MM.1S (cell line): ENCODE measurements at regions not wholly inside any gene's neighbourhood (a gene's known extent, or its start where the extent isn't known, plus 50 kb on each side); places are given as distances from the start of the nearest gene placed in this dataset.

Experiments
- DNase-seq: peaks from one replicate; pipeline ENCODE4 v3.0.0-alpha.2; 2015
- H2AFZ ChIP-seq: fragments of 300-600 bp; sonication (generic); 2 replicates; pipeline ENCODE4 v1.6.0; 2016; ENCODE audit warnings: antibody characterized with exemption, low read length
- H3F3A ChIP-seq: fragments of 300-600 bp; sonication (generic); 2 replicates; pipeline ENCODE4 v1.6.1; 2016; ENCODE audit warnings: mild to moderate bottlenecking, antibody characterized with exemption, low read length, moderate library complexity, mixed read lengths; ENCODE audit not compliant: insufficient read depth
- H3K27ac ChIP-seq: fragments of 300-600 bp; sonication (generic); 2 replicates; pipeline ENCODE4 v1.5.1; 2016; ENCODE audit warnings: mild to moderate bottlenecking, low read length
- H3K27me3 ChIP-seq: fragments of 300-600 bp; sonication (generic); replicated peaks from 2 replicates; pipeline ENCODE4 v1.6.0; 2016; ENCODE audit warnings: low read length; ENCODE audit not compliant: insufficient read depth
- H3K36me3 ChIP-seq: fragments of 300-600 bp; sonication (generic); replicated peaks from 2 replicates; pipeline ENCODE4 v1.6.1; 2016; ENCODE audit warnings: mild to moderate bottlenecking, low read length, mixed read lengths; ENCODE audit not compliant: insufficient read depth
- H3K4me1 ChIP-seq: fragments of 300-600 bp; sonication (generic); 2 replicates; pipeline ENCODE4 v1.6.1; 2016; ENCODE audit warnings: low read length, mixed read lengths
- H3K4me2 ChIP-seq: fragments of 300-600 bp; sonication (generic); 2 replicates; pipeline ENCODE4 v1.6.0; 2016; ENCODE audit warnings: low read depth, low read length
- H3K4me3 ChIP-seq: fragments of 300-600 bp; sonication (generic); 2 replicates; pipeline ENCODE4 v1.5.1; 2016; ENCODE audit warnings: low read length, mixed read lengths
- H3K79me2 ChIP-seq: fragments of 300-600 bp; sonication (generic); 2 replicates; pipeline ENCODE4 v1.6.1; 2016; ENCODE audit warnings: mixed run types, low read length, mixed read lengths
- H3K9ac ChIP-seq: fragments of 300-600 bp; sonication (generic); 2 replicates; pipeline ENCODE4 v1.6.1; 2016; ENCODE audit warnings: low read length, mixed read lengths
- H3K9me2 ChIP-seq: fragments of 300-600 bp; sonication (generic); replicated peaks from 2 replicates; pipeline ENCODE4 v1.6.1; 2016; ENCODE audit warnings: mild to moderate bottlenecking, low read length, mixed read lengths; ENCODE audit not compliant: insufficient read depth
- H3K9me3 ChIP-seq: fragments of 300-600 bp; sonication (generic); replicated peaks from 2 replicates; pipeline ENCODE4 v1.6.1; 2016; ENCODE audit warnings: mild to moderate bottlenecking, low read length, mixed read lengths; ENCODE audit not compliant: insufficient read depth
- H4K20me1 ChIP-seq: fragments of 300-600 bp; sonication (generic); 2 replicates; pipeline ENCODE4 v1.6.1; 2016; ENCODE audit warnings: mild to moderate bottlenecking, low read length, moderate library complexity, mixed read lengths; ENCODE audit not compliant: insufficient read depth
- EZH2 ChIP-seq: fragments of 300-600 bp; sonication (generic); optimal IDR thresholded peaks from 2 replicates; pipeline ENCODE3; 2017; ENCODE audit warnings: low read depth, mild to moderate bottlenecking, antibody characterized with exemption, low read length, mixed read lengths
- EZH2phosphoT487 ChIP-seq: fragments of 300-600 bp; sonication (generic); IDR thresholded peaks from 2 replicates; pipeline ENCODE4 v1.6.1; 2018; ENCODE audit warnings: antibody characterized with exemption, low read length
- TF ChIP-seq, protein P1 (sequence below): fragments of 300-600 bp; sonication (generic); IDR thresholded peaks from 2 replicates; pipeline ENCODE4 v1.5.1; 2016; ENCODE audit warnings: antibody characterized with exemption, low read length, mixed read lengths

DNA sequence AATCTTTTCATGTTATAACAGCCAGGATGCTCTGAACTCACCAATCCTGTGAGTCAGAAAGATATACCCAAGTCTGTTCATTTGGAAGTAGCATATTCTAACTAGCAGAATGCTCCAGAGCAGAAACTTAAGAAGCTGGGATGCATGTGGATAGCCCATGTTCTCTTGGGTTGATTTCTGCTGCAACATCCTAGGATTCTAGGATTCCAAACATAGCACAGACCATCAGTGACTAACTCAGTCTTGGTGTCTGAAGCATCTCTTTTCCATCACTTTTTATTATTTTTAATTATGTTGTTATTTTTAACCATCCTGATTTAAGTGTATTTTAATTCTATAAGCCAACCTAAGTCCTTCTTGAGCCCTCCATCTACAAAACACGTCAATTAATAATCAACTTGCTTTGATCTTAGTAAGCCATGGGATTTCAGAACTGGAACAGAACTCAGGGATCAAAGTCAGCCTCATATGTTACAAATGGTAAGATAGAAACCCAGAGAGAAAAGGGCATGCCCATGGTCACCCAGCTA lies 85.4 kb downstream of the OSR1 start:
- no peaks in the 10 kb centered on the region for H3K36me3 ChIP-seq
- no peaks in the 10 kb centered on the region for H3K79me2 ChIP-seq
- no peaks in the 10 kb centered on the region for H3K9me2 ChIP-seq
- no peaks in the 10 kb centered on the region for H3K27me3 ChIP-seq
- H4K20me1 ChIP-seq: no peaks in the 10 kb centered on the region
- H3K9ac ChIP-seq: no peak overlapping the region
- no peaks in the 10 kb centered on the region for H3F3A ChIP-seq
- DNase-seq: no peak
- H2AFZ ChIP-seq: no peak overlapping the region
- no peaks in the 10 kb centered on the region for H3K9me3 ChIP-seq
- no peaks in the 10 kb centered on the region for H3K4me1 ChIP-seq
- TF ChIP-seq EZH2: no peak
- TF ChIP-seq EZH2phosphoT487: no peak
- TF ChIP-seq, protein P1, sequence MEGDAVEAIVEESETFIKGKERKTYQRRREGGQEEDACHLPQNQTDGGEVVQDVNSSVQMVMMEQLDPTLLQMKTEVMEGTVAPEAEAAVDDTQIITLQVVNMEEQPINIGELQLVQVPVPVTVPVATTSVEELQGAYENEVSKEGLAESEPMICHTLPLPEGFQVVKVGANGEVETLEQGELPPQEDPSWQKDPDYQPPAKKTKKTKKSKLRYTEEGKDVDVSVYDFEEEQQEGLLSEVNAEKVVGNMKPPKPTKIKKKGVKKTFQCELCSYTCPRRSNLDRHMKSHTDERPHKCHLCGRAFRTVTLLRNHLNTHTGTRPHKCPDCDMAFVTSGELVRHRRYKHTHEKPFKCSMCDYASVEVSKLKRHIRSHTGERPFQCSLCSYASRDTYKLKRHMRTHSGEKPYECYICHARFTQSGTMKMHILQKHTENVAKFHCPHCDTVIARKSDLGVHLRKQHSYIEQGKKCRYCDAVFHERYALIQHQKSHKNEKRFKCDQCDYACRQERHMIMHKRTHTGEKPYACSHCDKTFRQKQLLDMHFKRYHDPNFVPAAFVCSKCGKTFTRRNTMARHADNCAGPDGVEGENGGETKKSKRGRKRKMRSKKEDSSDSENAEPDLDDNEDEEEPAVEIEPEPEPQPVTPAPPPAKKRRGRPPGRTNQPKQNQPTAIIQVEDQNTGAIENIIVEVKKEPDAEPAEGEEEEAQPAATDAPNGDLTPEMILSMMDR: no peak
- H3K4me2 ChIP-seq: no peak overlapping the region
- H3K4me3 ChIP-seq: no peak overlapping the region
- no peak overlapping the region for H3K27ac ChIP-seq

DNA sequence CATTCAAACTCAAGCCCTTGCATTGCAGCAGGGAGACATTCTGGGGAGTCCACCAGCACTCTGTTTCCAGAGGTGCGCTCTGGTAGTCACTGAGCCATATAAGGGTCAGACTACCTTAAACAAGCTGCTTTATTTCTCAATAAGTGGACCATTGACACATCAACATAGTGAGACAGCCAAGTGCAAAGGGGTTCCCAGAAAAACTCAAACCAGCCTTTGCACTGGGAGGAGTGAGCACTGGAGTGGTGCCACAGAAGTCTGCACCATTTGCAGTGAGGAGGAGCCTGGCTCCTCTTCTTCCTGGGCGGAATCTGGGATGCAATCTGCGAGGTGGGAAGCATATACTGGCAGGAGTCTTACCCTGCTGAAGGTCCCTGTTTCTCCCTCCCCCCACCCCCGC lies 86.4 kb downstream of the OSR1 start:
- no peak overlapping the region for H2AFZ ChIP-seq
- no peak overlapping the region for H3K4me3 ChIP-seq
- H3K36me3 ChIP-seq: no peaks in the 10 kb centered on the region
- no peaks in the 10 kb centered on the region for H3K9me3 ChIP-seq
- TF ChIP-seq EZH2 (no peak), EZH2phosphoT487 (no peak)
- TF ChIP-seq, protein P1: no peak
- H4K20me1 ChIP-seq: no peaks in the 10 kb centered on the region
- H3K4me1 ChIP-seq: no peaks in the 10 kb centered on the region
- no peaks in the 10 kb centered on the region for H3F3A ChIP-seq
- H3K79me2 ChIP-seq: no peaks in the 10 kb centered on the region
- H3K27me3 ChIP-seq: no peaks in the 10 kb centered on the region
- no peak overlapping the region for H3K4me2 ChIP-seq
- H3K9ac ChIP-seq: no peak overlapping the region
- H3K9me2 ChIP-seq: no peaks in the 10 kb centered on the region
- DNase-seq: no peak
- H3K27ac ChIP-seq: no peak overlapping the region

DNA sequence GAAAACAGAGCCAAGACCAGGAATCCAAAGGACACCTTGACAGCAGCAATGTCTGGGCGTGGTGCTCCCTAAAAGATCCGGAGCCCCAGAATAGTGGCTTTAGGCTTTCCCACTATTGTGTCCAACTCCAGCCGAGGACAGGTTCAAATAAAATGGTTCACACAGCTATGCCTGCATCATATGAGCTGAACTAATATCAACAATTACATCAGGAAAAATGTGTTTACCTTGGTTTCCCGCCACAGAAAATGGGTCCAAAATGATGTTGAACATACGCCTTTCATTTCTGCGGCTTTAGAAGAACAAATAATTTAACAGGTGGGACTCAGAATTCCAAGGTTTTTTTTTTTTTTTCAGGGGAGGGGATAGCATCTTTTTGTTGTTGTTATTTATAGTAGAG lies 93.6 kb downstream of the OSR1 start:
- Histone ChIP-seq H3K79me2 (no peaks in the 10 kb centered on the region), H3K9ac (no peak overlapping the region), H3K9me2 (no peaks in the 10 kb centered on the region), H3K27me3 (no peaks in the 10 kb centered on the region), H4K20me1 (no peaks in the 10 kb centered on the region), H3K27ac (no peak overlapping the region), H3F3A (no peaks in the 10 kb centered on the region), H2AFZ (no peak overlapping the region), H3K4me2 (no peak overlapping the region), H3K4me1 (no peaks in the 10 kb centered on the region), H3K4me3 (no peak overlapping the region), H3K9me3 (no peaks in the 10 kb centered on the region), H3K36me3 (no peaks in the 10 kb centered on the region)
- TF ChIP-seq EZH2: no peak
- TF ChIP-seq, protein P1: no peak
- no peak for TF ChIP-seq EZH2phosphoT487
- no peak for DNase-seq
